GM19438 (cell line): ENCODE measurements at regions not wholly inside any gene's neighbourhood (a gene's known extent, or its start where the extent isn't known, plus 50 kb on each side); places are given as distances from the start of the nearest gene placed in this dataset.

Experiments used
- ATAC-seq: cut with Tn5 transposase; IDR thresholded peaks from one replicate; pipeline ENCODE4 v1.9.1; 2021; ENCODE audit warnings: low read depth; ENCODE audit not compliant: unreplicated experiment

DNA sequence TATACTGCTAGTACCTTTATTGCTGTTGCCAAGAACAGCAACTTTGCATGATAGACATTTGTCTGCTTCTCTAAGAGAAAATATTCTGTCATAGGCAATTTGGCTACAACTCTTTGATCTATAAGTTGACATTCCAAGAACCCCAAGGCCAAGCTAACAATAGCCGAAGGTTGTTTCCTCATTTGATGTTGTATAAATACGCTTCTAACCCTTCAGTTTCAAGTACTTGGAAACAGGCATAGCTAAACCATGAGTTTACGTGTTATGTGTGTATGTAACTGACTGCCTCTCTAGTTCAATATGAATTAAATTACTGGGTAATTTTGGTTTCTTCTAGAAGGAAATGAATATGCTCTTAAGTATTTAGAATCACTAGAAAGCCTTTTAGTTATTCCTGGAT lies 1034.0 kb downstream of the TLE4 start:
- ATAC-seq: no peak

DNA sequence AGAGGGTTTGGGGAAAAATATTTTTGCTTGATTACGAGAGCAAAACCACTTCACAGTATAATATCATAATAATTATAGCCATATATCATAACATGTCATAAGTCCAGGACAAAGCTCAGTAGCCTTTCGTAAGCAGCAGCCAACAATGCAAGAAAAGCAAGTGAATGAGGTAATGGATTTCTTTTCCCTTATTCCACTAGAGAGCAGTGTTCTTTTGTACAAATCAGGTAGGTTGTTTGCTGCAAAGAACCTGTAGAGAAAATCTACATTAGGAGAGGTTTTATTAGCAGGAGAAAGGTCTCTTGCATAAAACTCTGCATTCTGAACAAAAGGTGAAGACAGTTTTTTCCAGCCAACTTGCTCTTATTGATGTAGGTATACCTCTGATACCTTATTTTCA lies 1033.4 kb downstream of the TLE4 start:
- ATAC-seq: no peak

DNA sequence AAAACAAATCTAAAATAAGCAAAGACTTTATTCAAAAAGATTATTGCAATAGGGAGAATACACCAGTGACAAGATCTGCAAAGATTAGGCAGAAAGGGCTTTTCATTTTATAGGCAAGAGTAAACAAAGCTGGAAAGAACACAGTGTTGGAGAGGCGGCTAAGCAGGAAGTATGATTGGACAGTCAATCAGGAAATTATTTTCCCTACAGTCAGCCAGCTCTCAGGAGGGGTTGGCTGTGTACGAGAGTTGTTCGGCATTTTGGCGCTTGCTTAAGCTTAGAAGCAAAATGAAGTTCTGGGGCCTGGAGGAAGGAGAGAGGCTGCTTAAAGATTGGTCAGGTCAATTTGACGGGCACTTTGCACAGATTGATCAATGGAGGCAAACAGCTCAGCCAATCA lies 1030.5 kb downstream of the TLE4 start:
- no peak for ATAC-seq

DNA sequence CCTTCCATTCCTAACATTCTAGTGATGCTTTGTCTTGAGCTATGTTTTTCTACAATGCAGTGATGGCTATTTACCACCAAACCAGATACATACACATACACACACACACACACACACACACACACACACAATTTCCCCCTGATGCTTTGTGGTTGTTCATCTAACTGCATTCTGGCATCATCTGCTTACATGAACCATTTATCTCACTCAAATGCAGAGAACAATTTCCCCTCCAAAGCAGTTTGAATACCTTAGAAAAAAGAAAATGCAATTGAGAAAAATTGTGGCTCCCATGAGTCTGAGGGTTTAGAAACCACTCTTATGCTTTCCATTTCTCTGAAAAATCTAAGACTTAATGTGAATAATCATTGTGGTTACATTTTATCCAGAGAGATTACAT lies 1024.8 kb downstream of the TLE4 start:
- ATAC-seq: no peak

DNA sequence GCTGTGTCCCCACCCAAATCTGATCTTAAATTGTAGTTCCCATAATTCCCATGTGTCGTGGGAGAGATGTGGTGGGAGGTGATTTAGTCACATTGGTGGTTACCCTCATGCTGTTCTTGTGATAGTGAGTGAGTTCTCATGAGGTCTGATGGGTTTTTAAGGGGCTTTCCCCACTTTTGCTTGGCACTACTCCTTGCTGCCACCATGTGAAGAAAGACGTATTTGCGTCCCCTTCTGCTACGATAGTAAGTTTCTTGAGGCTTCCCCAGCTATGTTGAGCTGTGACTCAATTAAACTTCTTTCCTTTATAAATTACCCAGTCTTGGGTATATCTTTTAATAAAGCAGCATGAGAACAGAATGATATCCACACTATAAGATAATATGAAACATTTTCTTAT lies 1023.4 kb downstream of the TLE4 start:
- no peak for ATAC-seq

DNA sequence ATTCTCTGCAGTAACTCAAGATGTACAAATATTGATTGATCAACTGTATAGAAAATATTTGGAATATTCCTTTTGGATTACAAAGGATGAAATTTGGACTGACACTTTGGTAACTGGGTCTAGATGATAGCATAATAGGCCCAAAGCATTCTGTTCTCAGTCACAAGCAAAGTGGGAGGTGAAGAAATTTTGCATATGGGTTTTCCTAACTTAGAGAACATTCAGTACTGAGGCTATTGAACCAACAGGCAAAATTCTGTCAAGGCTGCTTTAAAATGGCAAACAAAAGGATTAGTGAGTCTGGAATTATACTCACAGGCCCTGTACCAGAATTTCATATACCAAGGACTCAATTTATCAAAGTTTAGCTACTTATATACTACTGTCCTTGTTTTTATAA lies 1020.6 kb downstream of the TLE4 start:
- no peak for ATAC-seq

DNA sequence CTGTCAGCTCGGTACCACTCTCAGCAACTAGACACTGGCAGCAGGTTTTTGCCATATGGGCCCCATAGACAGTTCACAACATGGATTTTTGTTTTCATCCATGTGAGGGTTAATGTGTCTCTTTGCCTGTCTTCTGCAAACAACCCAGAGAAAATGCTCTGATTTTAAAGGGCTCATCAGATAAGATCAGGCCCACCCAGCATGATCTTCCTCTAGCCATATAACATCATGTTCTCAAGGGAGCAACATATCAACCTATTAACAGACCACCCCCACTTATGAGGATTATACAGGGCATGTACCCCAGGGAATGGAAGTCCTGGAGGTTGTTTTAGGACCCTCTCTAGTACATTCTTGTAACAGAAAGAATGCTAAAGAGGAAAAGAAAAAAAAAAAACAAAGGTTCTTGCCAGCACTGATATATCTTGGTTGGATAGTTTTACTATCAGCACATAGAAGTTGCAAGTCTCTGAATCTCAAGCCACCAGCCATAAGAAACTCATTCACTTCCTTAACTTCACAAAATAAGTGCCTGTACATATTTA lies 1015.1 kb downstream of the TLE4 start:
- no peak for ATAC-seq

DNA sequence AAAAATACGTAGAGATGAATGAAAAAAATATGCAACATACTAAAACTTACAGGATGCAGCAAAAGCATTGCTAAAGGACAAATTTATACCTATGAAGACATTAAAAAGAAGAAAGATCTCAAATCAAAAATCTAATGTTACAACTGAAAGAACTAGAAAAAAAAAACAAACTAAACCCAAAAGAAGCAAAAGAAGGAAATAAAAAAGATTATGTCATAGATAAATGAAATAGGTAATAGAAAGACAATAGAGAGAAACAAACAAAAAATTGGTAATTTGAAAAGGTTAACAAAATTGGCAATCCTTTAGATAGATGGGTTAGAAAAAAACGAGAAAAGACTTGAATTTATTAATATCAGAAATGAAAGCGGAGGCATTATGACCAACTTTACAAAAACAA lies 1000.2 kb downstream of the TLE4 start:
- ATAC-seq: no peak

DNA sequence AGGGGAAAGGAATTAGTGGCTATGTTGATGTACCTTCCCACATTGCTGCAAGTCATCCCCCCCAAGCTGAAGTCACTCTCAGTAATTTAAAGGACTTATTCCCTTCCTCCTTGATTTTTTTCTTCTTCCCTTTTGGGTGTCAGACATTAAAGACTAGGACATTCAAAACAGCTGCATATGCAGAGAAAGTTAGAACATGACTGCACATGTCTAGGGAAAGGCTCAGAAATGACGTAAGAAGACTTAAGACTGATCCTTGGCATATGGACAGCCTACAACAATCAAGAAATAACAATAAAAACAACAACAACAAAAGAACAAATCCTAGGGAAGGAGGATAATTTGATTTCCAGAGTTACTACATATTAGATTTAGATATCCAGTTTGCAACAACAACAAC lies 997.5 kb downstream of the TLE4 start:
- no peak for ATAC-seq

DNA sequence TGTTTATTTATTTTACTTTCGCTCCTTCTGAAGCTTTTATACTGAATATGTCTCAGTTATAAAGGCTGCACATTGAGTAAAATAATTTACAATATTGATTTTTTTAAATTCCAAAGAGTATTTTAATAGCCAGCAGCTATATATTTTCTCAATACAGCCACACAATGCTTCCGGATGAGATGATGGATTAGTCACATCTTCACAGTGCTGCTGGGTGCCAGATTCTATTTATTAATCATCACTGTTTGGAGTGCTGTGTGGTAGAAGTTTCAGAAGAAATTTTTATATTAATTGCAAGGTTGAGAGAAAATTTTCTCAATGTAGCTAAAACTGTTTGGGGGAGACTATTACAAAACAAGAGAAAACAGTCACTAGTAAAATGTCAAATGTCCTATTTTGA lies 989.8 kb downstream of the TLE4 start:
- no peak for ATAC-seq

DNA sequence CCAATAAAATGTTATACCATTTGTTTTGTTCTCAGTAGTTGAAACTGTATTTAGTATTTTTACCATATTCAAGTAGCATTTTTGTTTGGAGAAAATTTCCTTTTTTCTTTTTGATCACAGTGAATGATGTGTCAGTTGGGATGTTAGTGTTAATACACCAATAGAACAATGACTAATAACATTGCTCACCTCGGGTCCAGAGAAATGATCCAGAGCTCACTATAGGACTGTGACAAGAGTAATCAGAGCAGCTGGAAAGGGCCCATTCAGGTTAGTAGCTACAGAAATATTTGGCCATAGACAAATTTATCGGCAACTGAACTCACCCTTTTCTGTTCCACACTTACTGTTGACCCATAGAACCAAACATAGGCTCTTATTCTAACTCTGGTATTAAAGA lies 989.2 kb downstream of the TLE4 start:
- ATAC-seq: no peak

DNA sequence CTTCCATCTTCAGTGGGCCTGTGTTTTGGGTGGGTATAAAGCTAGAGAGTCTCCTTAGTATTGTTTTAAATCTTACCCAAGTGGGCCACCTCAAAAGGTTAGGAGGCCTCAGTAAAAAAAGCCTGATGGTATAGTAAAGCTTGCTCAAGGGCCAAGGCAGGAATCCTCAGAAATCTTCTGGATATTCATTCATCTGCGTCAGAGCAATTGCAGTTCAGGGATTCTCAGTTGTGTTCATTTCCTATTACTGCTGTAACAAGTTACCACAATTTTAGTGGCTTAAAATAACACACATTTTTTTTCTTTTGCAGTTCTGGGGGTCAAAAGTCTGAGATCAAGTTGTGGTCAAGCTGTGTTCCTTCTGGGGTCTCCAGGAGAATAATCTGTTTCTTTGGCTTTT lies 985.5 kb downstream of the TLE4 start:
- no peak for ATAC-seq

DNA sequence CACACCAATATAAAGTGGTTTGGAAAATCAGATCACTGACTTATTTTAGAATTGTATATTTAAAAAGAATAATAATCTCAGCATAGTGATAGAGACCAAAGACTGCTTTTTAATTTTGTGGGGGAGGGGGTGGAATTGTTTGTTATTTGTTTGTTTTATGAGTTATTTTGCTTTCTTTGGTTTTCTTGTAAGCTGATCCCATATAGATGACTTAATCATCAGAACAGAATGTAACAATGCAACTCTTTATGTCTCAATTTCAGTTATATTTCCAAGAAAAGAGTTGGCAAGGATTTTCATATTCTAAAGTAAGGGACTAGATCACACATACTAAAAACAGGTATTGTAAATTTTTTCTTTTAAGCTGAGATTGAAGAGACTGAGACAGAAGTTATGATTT lies 984.9 kb downstream of the TLE4 start:
- ATAC-seq: no peak

DNA sequence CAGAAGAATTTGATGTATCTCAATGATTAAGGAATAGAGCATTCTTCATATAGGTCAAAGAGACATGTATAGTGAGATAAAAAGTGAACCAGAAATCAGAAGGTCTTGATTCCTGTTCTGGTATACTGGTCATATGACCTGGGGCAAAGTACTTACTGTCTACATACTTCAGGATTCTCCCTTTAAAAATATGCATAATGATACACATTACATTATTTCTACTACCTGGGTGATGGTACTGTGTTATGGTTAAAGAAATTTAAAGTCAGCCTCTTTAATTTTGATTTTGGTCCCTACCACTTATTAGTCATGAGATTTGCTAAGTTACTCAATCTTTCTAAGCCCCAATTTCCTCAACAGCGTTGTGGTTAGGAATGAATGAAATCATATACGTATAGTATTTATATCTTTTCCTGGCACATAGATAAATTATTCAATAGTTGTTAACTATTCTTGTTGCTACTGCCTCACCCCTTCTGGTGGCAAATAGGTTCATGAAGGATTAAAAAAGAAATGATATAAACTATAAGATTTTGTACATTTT lies 984.1 kb downstream of the TLE4 start:
- no peak for ATAC-seq

DNA sequence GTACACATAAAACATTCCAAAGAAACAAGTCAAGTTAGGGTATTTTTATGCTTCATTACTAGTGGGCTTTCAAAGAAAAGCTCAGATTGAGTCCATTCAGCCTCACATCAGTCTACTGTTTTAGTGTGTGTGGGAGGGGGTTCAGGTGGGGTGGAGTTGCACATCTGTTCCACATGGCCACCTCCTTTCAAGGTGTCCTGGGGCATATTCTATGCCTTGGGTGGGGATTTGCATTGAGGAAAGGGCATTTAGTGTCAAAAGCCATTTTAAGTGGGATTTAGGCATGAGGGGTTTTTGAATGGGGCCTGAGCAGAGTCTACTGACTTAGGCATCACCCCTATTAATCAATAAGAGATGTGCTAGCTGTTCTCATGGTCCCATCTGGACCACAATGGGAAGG lies 983.1 kb downstream of the TLE4 start:
- ATAC-seq: no peak

DNA sequence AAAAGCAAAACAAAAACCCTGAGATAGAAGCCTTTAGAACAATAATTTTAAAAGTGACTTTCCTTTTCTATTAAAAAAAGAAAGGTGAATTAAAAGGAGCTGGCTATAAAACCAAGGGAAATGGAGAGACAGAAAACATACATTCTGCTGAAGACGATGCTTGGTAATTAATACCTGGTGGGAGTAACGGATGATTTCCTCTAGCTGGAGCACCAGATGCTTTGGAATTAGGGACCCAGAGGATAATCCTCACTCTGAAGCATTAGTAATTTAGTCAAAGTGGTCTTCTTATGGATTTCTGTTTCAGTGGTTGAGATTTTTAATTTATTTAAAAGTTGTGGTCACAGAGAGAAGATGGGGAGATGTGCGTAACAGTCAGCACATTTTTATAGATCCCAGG lies 982.5 kb downstream of the TLE4 start:
- no peak for ATAC-seq

DNA sequence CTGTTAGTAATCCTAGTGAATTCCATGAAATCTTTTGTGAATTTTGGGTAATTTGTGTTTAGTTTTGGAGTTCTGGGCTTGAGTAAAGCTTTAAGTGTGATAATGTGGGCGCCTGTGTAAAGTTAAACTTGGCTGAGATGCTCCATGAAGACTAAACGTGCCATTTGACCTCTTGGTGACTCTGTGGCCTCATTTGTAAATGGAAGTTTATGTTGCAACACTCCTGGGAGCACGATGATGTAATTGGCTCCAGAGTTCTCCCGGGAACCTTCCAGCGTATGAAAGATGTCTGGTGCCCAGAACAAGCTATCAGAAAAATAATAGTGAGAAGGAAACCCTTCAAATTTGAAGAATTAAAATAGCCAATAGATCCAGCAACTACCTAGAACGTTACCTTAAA lies 981.2 kb downstream of the TLE4 start:
- ATAC-seq: no peak

DNA sequence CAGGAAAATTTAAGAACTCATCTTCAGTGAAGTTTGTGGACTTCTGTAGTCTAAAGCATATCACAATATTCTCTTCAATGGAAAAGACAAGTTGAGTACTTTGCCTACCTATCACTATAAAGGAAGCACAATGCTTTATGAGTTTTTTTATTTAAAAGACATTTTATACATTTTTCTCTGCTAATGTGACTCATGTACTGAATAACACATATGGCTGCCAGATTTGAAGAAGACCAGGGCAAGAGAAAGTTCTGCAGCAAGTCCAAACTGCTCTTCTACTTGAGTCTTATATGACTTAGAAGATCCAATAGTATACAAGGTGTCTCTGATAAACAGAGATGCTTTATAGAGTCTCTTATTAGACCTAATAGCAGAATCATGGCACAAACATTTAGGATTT lies 978.4 kb downstream of the TLE4 start:
- no peak for ATAC-seq

DNA sequence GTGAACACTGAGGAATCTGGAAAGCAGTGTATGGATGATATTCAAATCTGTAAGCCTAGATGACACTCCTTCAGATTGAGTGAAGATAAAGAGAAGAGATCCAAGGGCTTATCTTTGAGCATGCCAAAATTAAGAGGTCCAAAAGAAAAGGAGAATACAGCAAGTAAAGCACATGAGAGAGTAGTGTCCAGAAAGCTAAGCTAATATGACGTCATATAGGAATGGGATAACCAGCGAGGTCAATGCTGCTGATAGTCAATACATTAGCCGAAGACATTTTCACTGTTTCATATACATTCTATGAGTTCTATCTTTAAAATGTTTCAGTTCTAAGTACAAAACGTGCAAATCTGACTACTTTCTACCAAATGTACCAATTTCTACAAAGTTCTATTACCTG lies 975.8 kb downstream of the TLE4 start:
- no peak for ATAC-seq

DNA sequence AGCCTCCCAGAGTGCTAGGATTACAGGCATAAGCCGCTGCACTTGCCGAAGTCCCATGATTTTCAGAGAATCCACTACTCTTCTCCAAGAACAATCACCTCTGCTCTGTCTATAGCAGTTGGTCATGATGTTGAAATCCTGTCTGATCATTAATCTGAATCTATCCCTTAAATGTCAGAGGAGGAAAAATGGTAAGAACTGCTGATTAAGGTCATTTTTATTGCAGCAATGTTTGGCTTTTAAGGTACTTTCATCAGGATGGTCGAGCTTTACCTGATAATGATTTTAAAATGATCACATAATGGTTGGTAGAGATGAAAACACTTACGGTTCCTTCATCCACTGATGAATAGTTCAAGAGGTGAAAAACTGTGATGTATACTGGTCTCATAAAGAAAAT lies 968.6 kb downstream of the TLE4 start:
- no peak for ATAC-seq

DNA sequence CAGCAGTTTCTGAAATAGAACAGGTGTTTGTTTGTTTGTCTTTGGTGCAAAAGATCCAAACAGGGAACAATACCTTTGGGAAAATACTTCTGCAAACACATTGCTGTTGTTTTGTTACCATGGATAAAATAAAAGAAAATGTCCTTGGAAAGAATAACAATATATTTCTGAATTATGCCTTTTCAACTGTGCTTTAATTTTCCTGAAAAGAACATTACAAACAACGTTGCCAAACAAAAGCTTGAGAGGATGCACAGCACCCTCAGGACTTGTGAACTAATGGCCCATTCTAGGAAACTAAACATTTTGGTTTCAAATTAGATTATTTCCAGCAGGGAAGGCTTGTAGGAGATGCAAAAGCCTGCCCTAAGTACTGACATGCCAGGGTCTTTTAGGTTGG lies 967.2 kb downstream of the TLE4 start:
- ATAC-seq: no peak

DNA sequence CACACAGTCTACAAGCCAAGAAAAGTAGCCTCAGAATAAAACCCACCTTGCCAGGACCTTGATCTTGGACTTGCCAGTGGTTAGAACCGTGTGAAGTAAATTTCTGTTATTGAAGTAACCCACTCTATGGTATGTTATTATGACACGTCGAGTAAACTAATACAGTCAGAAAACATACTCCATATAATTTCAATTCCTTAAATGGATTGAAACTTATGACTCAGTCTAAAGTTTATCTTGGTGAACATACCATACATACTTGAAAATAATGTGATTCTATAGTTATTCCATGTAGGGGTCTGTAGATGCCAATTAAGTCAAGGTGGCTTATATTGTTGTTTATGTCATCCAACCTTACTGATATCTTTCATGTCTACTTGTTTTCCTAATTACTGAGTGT lies 950.7 kb downstream of the TLE4 start:
- ATAC-seq: no peak

DNA sequence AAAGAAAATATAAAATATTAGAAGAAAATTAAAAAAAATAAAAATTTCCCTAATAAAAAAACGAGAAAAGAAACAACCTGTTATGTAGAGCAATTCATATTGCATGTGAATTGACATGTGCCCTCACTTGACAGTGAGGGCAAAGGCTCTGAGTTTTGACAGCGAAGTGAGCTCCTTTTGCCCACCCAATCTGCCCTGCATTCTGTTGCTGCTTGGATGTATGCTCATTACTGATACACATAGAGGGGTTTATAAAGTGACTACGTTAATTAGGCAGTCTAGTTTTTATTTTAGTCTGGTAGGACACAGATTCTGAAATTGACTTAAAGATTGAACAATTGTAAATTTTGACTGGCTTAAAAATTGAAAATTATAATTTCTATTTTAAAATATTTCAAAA lies 949.4 kb downstream of the TLE4 start:
- no peak for ATAC-seq
